ENCODE measurements at regions not wholly inside any gene's neighbourhood (a gene's known extent, or its start where the extent isn't known, plus 50 kb on each side); places are given as distances from the start of the nearest gene placed in this dataset.

DNA sequence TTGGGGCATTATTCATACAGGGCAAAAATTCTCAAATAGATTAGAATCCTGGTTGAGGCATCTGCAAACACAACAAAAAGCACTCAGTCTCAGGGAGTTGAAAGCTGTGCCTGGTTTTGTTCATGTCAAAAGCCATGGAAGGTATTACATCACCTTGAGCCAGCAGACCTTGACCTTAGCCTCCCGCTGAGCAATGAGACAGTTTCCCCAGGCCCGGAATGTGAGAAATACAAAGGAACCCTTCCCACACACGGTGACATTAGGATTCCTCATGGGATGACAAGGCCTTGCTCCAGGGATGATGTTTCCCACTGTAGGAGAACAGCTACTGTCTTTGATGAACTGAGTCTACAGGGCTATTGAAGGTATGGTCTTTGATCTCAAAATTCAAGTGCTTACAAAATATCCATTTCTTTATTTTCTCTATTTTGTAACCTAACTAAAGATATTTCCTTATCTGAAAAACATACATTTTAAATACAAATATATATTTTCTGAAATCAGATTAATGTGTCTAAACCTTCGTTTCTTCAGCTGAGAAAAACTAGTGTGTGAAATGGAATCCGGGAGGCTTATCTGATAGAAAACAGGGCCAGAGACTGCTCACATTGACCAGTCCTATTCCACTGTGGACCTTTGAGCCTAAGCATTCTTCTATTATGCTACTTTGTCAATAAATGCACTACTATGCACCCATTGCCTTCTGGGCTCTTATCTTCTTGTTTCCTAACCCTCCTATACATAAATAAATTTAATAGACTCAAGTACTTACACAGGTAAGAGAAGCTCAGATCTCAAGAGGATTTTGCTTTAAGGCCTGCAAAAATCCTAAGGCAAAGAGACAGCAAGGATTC is 298.2 kb downstream of the KBTBD8 start:
- TF ChIP-seq TAF1 (IDR thresholded peaks at IDR 0.05; ENCODE audit: borderline replicate concordance, insufficient read depth, low read length) (no peak), POLR2AphosphoS5 (IDR thresholded peaks at IDR 0.05; ENCODE audit: low read depth, low read length) (no peak), SIN3A (IDR thresholded peaks at IDR 0.05; ENCODE audit: borderline replicate concordance, insufficient read depth, low read length) (no peak)
- TF ChIP-seq, protein P1, sequence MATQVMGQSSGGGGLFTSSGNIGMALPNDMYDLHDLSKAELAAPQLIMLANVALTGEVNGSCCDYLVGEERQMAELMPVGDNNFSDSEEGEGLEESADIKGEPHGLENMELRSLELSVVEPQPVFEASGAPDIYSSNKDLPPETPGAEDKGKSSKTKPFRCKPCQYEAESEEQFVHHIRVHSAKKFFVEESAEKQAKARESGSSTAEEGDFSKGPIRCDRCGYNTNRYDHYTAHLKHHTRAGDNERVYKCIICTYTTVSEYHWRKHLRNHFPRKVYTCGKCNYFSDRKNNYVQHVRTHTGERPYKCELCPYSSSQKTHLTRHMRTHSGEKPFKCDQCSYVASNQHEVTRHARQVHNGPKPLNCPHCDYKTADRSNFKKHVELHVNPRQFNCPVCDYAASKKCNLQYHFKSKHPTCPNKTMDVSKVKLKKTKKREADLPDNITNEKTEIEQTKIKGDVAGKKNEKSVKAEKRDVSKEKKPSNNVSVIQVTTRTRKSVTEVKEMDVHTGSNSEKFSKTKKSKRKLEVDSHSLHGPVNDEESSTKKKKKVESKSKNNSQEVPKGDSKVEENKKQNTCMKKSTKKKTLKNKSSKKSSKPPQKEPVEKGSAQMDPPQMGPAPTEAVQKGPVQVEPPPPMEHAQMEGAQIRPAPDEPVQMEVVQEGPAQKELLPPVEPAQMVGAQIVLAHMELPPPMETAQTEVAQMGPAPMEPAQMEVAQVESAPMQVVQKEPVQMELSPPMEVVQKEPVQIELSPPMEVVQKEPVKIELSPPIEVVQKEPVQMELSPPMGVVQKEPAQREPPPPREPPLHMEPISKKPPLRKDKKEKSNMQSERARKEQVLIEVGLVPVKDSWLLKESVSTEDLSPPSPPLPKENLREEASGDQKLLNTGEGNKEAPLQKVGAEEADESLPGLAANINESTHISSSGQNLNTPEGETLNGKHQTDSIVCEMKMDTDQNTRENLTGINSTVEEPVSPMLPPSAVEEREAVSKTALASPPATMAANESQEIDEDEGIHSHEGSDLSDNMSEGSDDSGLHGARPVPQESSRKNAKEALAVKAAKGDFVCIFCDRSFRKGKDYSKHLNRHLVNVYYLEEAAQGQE (IDR thresholded peaks at IDR 0.05; ENCODE audit: insufficient read depth in 1 of 2, low read depth in 2 of 2, low read length in 2 of 2): no peak
